Cardiac fibroblast (primary cell): ENCODE measurements at regions not wholly inside any gene's neighbourhood (a gene's known extent, or its start where the extent isn't known, plus 50 kb on each side); places are given as distances from the start of the nearest gene placed in this dataset.
A peak's percentile ranks its signal among the peaks of the same experiment; 100 is the strongest.

Experiments used
- DNase-seq, 2 donors: peaks; one replicate each; pipeline versions ENCODE4 v3.0.0 to v3.0.0-alpha.2; 2010; ENCODE audit warnings: low read depth in 2 of 2
- H3K4me3 ChIP-seq, 2 donors: replicated peaks in 1 of 2; 1 replicate in 1 of 2; 2 replicates in 1 of 2; pipeline ENCODE4 v1.5.1; 2011; ENCODE audit warnings: low read depth in 2 of 2, low read length in 2 of 2, mild to moderate bottlenecking in 2 of 2, moderate library complexity in 1 of 2
- TF ChIP-seq, protein P1 (sequence below): IDR thresholded peaks from one replicate; pipeline ENCODE4 v1.5.1; 2011; ENCODE audit warnings: low read depth, mild to moderate bottlenecking, low read length, inconsistent platforms

- no peak overlapping the region for H3K4me3 ChIP-seq
- DNase-seq, result no peak
- TF ChIP-seq, protein P1, sequence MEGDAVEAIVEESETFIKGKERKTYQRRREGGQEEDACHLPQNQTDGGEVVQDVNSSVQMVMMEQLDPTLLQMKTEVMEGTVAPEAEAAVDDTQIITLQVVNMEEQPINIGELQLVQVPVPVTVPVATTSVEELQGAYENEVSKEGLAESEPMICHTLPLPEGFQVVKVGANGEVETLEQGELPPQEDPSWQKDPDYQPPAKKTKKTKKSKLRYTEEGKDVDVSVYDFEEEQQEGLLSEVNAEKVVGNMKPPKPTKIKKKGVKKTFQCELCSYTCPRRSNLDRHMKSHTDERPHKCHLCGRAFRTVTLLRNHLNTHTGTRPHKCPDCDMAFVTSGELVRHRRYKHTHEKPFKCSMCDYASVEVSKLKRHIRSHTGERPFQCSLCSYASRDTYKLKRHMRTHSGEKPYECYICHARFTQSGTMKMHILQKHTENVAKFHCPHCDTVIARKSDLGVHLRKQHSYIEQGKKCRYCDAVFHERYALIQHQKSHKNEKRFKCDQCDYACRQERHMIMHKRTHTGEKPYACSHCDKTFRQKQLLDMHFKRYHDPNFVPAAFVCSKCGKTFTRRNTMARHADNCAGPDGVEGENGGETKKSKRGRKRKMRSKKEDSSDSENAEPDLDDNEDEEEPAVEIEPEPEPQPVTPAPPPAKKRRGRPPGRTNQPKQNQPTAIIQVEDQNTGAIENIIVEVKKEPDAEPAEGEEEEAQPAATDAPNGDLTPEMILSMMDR, result no peak
Observed at GRCh38 chr22:48669226-48669625, 1158.4 kb downstream of the BRD1 start.

DNA sequence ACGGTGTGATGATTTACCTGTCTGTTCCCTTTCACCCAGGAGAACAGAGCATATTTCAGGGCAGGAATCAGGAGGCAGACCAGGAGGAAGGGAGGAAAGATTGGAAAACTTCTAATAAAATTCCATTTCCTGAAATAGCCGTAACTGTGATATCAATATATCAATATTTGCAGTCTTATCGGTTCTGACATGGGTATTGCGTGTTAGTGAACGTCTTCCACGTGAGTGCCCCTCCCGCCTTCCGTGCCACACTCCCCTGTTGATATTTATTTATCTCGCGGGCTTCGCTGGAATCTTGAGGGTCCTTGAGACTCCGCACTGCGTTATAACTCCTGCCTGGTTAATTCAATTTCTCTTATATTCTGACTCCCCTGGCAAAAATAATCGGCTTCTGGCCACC is 1160.4 kb downstream of the BRD1 start:
- DNase-seq, result no peak
- H3K4me3 ChIP-seq, result no peak overlapping the region
- TF ChIP-seq, protein P1, result no peak

- DNase-seq, result no peak
- no peak overlapping the region for H3K4me3 ChIP-seq
- TF ChIP-seq, protein P1, result no peak
Observed at GRCh38 chr22:48666620-48667019, 1161.1 kb downstream of the BRD1 start.

GRCh38 chr22:48665311-48665995 is 1162.2 kb downstream of the BRD1 start:
- DNase-seq, result no peak
- H3K4me3 ChIP-seq, result no peak overlapping the region
- TF ChIP-seq, protein P1, result no peak

DNA sequence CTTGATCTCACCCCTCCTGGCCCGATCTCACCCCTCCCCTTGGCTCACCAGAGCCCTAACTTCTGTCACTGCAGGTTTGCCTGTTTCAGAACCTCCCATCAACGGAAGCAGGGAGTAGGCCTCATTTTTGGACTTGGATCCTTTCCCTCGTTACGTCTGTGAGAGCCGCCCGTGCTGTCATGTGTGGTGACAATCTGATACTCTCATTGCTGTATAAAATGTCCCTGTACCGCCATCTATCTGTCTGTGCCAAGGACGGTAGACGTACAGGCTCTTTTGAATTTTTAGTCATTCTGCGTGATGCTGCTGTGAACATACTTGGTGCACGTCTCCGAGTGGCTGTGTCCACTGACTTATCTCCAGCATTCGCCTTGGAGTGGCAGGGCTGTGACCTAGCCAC is 1163.1 kb downstream of the BRD1 start:
- no peak overlapping the region for H3K4me3 ChIP-seq
- DNase-seq, result no peak
- TF ChIP-seq, protein P1, result no peak

- no peak overlapping the region for H3K4me3 ChIP-seq
- TF ChIP-seq, protein P1, result peak; percentile 25
Observed at GRCh38 chr22:48663297-48663696, 1164.4 kb downstream of the BRD1 start.

More at GRCh38 chr22:48663297-48663696, 1164.4 kb downstream of the BRD1 start:
- DNase-seq, result peak in 1 of 2 donors; percentile 24
